ENCODE measurements at regions not wholly inside any gene's neighbourhood (a gene's known extent, or its start where the extent isn't known, plus 50 kb on each side); places are given as distances from the start of the nearest gene placed in this dataset.
A peak's percentile ranks its signal among the peaks of the same experiment; 100 is the strongest.

DNA sequence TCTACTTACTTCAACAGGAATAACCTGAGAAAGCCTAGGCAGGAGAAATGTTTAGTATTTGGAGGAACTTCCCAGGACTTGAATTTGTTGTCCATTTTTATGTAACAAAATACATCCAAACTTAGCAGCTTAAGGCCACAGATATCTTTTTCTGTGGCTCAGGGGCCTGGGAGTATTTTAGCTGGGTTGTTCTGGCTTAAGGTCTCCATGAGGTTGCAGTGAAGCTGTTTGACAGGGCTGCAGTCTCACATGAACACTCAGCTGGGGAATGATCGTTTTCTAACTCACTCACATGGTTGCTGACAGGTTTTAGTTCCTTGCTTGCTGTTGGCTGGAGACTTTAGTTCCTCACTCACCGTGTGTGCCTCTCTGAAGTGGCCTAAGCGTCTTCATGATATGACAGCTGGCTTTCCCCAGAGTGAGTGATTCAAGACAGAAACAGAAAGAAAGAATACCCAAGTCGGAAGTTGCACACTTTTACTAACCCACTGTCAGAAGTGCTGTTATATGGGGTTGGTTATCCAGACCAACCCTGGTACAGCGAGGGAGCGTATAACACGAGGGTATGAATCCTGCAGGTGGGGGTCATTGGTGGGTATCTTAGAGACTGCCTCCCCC, 229.7 kb upstream of the TBL1XR1 start:
- H3K36me3 ChIP-seq (ENCODE audit: insufficient read depth, low read length), result no peaks in the 10 kb centered on the region
- ChIA-PET CTCF (interaction anchor here (1.0 to 1.2 kb wide), 2 partner anchors 67 to 112 kb away, joined by 4 read pairs; no protein-coding TSS in a partner anchor), POLR2A (interaction anchor here (0.6 kb wide), 1 partner anchor 149 kb away, joined by 6 read pairs; no protein-coding TSS in a partner anchor)
- peak in 3 of 5 donors; percentile 7 to 52 (median 46) for DNase-seq
- Mint-ChIP-seq H3K27me3 (no peaks in the 10 kb centered on the region), H3K4me3 (peak overlapping the region; percentile 10 to 85 (median 72)), H3K27ac (peak overlapping the region; percentile 73 to 98 (median 91)), H3K9me3 (no peaks in the 10 kb centered on the region), H3K4me1 (peaks cover 25 to 47% (median 40%) of the 10 kb centered on the region in 3 donors), H3K36me3 (peaks cover 0 to under 1% (median 0%) of the 10 kb centered on the region in 3 donors)
- peak overlapping the region; percentile 49 for H3K4me3 ChIP-seq (ENCODE audit: low read length)
- H3K4me1 ChIP-seq (ENCODE audit: insufficient read depth, low read length), result peaks cover 22% of the 10 kb centered on the region
- H3K9me3 ChIP-seq (ENCODE audit: low read length), result no peaks in the 10 kb centered on the region
- H3K27ac ChIP-seq (ENCODE audit: low read depth, low read length), result peak overlapping the region; percentile 48
- H3K27me3 ChIP-seq (ENCODE audit: insufficient read depth, low read length, poor library complexity, severe bottlenecking), result no peaks in the 10 kb centered on the region

DNA sequence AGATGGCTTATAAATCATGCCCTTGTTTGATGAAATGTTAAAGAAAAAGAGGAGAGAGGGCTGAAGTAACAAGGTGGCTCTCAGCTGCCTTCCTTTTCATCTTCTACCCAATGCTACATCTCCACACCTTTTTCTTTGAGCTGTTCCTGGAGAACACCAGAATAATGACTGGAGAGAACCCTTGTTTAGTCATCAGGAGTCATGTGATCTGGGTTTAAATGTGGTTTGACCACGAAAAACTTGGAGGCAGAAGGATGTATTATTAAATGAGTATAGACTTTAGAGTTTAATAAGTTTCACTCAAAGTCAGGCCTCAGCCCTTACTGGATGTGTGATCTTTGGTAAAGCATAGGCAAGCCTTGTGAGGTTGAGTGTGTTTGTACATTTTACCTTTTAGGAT, 230.3 kb upstream of the TBL1XR1 start:
- Mint-ChIP-seq H3K27me3 (no peaks in the 10 kb centered on the region), H3K4me1 (peaks cover 23 to 45% (median 38%) of the 10 kb centered on the region in 3 donors)

GRCh38 chr3:177429079-177429478, 231.8 kb upstream of the TBL1XR1 start:
- POLR2A ChIA-PET, result interaction anchor here (0.6 kb wide), 1 partner anchor 127 kb away, joined by 3 read pairs; no protein-coding TSS in a partner anchor

More for the DNA sequence above, 230.3 kb upstream of the TBL1XR1 start:
- peak in 1 of 5 donors; percentile 5 for DNase-seq
- no peaks in the 10 kb centered on the region for H3K36me3 ChIP-seq (ENCODE audit: insufficient read depth, low read length)
- no peaks in the 10 kb centered on the region for H3K27me3 ChIP-seq (ENCODE audit: insufficient read depth, low read length, poor library complexity, severe bottlenecking)
- H3K4me3 Mint-ChIP-seq, result peak overlapping the region; percentile 10 to 85 (median 72)
- CTCF ChIA-PET, result interaction anchor here (1.0 to 1.2 kb wide), 2 partner anchors 68 to 111 kb away, joined by 4 read pairs; no protein-coding TSS in a partner anchor
- peak overlapping the region; percentile 49 for H3K4me3 ChIP-seq (ENCODE audit: low read length)
- peak overlapping the region; percentile 73 to 98 (median 91) for H3K27ac Mint-ChIP-seq
- H3K36me3 Mint-ChIP-seq, result no peaks in the 10 kb centered on the region
- H3K27ac ChIP-seq (ENCODE audit: low read depth, low read length), result peak overlapping the region; percentile 48
- H3K9me3 Mint-ChIP-seq, result no peaks in the 10 kb centered on the region
- no peaks in the 10 kb centered on the region for H3K9me3 ChIP-seq (ENCODE audit: low read length)
- POLR2A ChIA-PET, result interaction anchor here (0.6 kb wide), 1 partner anchor 148 kb away, joined by 6 read pairs; no protein-coding TSS in a partner anchor
- peaks cover 22% of the 10 kb centered on the region for H3K4me1 ChIP-seq (ENCODE audit: insufficient read depth, low read length)

GRCh38 chr3:177429771-177430170, 232.5 kb upstream of the TBL1XR1 start:
- peaks cover 22% of the 10 kb centered on the region for H3K4me1 ChIP-seq (ENCODE audit: insufficient read depth, low read length)
- POLR2A ChIA-PET, result no interaction called here
- no peaks in the 10 kb centered on the region for H3K9me3 Mint-ChIP-seq
- CTCF ChIA-PET, result no interaction called here
- no peaks in the 10 kb centered on the region for H3K36me3 ChIP-seq (ENCODE audit: insufficient read depth, low read length)
- H3K27ac Mint-ChIP-seq, result no peak overlapping the region
- H3K27ac ChIP-seq (ENCODE audit: low read depth, low read length), result no peak overlapping the region
- H3K9me3 ChIP-seq (ENCODE audit: low read length), result no peaks in the 10 kb centered on the region
- H3K4me1 Mint-ChIP-seq, result peaks cover 23 to 32% (median 30%) of the 10 kb centered on the region in 3 donors
- no peaks in the 10 kb centered on the region for H3K36me3 Mint-ChIP-seq
- no peaks in the 10 kb centered on the region for H3K27me3 Mint-ChIP-seq
- DNase-seq, result no peak
- no peak overlapping the region for H3K4me3 Mint-ChIP-seq
- H3K4me3 ChIP-seq (ENCODE audit: low read length), result no peak overlapping the region
- H3K27me3 ChIP-seq (ENCODE audit: insufficient read depth, low read length, poor library complexity, severe bottlenecking), result no peaks in the 10 kb centered on the region

More at GRCh38 chr3:177429079-177429478, 231.8 kb upstream of the TBL1XR1 start:
- H3K27me3 ChIP-seq (ENCODE audit: insufficient read depth, low read length, poor library complexity, severe bottlenecking), result no peaks in the 10 kb centered on the region
- H3K27ac ChIP-seq (ENCODE audit: low read depth, low read length), result no peak overlapping the region
- H3K27ac Mint-ChIP-seq, result peak overlapping the region in 3 of 8 donors; percentile 1 to 38 (median 28)
- no peak for DNase-seq
- H3K9me3 Mint-ChIP-seq, result no peaks in the 10 kb centered on the region
- H3K9me3 ChIP-seq (ENCODE audit: low read length), result no peaks in the 10 kb centered on the region
- H3K4me1 Mint-ChIP-seq, result peaks cover 23 to 39% (median 37%) of the 10 kb centered on the region in 3 donors
- no peak overlapping the region for H3K4me3 Mint-ChIP-seq
- CTCF ChIA-PET, result no interaction called here
- H3K36me3 ChIP-seq (ENCODE audit: insufficient read depth, low read length), result no peaks in the 10 kb centered on the region
- H3K4me3 ChIP-seq (ENCODE audit: low read length), result no peak overlapping the region
- H3K4me1 ChIP-seq (ENCODE audit: insufficient read depth, low read length), result peaks cover 22% of the 10 kb centered on the region
- H3K36me3 Mint-ChIP-seq, result no peaks in the 10 kb centered on the region
- no peaks in the 10 kb centered on the region for H3K27me3 Mint-ChIP-seq

DNA sequence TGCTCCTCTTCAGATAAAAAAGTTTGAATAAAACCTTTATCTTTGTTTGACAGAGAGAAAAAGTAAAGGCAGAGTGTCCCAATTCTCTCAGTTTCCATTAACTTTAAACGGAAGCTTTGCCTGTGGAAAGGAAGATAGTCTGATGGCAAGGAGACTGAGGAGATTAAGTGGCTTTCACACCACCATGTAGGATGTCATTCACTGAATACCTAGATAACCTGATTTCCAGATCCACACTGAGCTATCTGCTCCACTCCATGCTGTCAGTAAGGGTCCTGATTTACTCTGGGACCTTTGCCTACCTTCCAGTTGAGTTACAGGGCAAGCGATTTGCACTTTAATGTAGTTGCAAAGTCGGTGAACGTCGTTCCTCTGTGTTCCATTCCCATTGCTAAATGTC, 233.4 kb upstream of the TBL1XR1 start:
- no peaks in the 10 kb centered on the region for H3K9me3 ChIP-seq (ENCODE audit: low read length)
- no peak overlapping the region for H3K4me3 Mint-ChIP-seq
- peaks cover 23 to 29% (median 28%) of the 10 kb centered on the region in 3 donors for H3K4me1 Mint-ChIP-seq
- no peaks in the 10 kb centered on the region for H3K27me3 ChIP-seq (ENCODE audit: insufficient read depth, low read length, poor library complexity, severe bottlenecking)
- H3K27ac ChIP-seq (ENCODE audit: low read depth, low read length), result no peak overlapping the region
- no peaks in the 10 kb centered on the region for H3K27me3 Mint-ChIP-seq
- peak overlapping the region in 1 of 8 donors; percentile 55 for H3K27ac Mint-ChIP-seq
- no peaks in the 10 kb centered on the region for H3K36me3 Mint-ChIP-seq
- CTCF ChIA-PET, result no interaction called here
- H3K9me3 Mint-ChIP-seq, result no peaks in the 10 kb centered on the region
- no peak for DNase-seq
- no peaks in the 10 kb centered on the region for H3K36me3 ChIP-seq (ENCODE audit: insufficient read depth, low read length)
- no peak overlapping the region for H3K4me3 ChIP-seq (ENCODE audit: low read length)
- POLR2A ChIA-PET, result no interaction called here
- H3K4me1 ChIP-seq (ENCODE audit: insufficient read depth, low read length), result peaks cover 22% of the 10 kb centered on the region

DNA sequence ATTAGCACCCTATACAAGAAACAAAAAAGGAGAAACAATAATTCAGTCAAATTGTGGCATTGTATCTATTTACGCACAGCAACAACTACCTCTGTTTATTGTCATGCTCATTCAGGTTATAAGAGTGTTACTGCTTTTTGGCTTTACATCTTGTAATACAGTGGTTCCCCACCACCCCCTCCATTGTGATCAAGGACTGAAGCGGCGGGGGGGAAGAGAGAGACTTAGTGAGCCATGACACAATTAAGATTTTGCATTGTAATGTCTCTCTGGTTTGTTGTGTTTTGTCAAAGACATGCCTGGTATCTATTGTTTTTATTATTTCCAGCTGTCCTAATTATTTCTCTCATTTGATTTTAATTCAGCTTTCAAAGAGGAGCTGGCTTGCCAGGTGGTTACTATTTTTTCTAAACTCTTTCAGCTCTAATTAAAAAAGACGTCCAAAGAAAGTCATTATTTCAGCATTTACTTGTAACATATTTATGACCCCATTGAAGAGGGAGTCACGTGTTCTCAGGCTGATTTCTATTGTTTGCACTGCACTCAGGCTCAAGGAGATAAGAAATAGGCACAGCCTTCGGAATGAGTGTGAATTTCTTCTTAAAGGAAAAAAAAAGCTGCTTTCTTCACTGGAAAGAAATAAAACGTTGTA, 234.4 kb upstream of the TBL1XR1 start:
- POLR2A ChIA-PET, result interaction anchor here (0.6 kb wide), 1 partner anchor 279 kb away, joined by 4 read pairs; no protein-coding TSS in a partner anchor
- CTCF ChIA-PET, result no interaction called here

GRCh38 chr3:177435301-177435700, 238.0 kb upstream of the TBL1XR1 start:
- no peaks in the 10 kb centered on the region for H3K36me3 Mint-ChIP-seq
- Histone ChIP-seq H3K27ac (ENCODE audit: low read depth, low read length) (no peak overlapping the region), H3K4me1 (ENCODE audit: insufficient read depth, low read length) (no peaks in the 10 kb centered on the region), H3K9me3 (ENCODE audit: low read length) (no peaks in the 10 kb centered on the region), H3K4me3 (ENCODE audit: low read length) (no peak overlapping the region), H3K36me3 (ENCODE audit: insufficient read depth, low read length) (no peaks in the 10 kb centered on the region), H3K27me3 (ENCODE audit: insufficient read depth, low read length, poor library complexity, severe bottlenecking) (no peaks in the 10 kb centered on the region)
- H3K4me1 Mint-ChIP-seq, result no peaks in the 10 kb centered on the region
- no peak for DNase-seq
- H3K27me3 Mint-ChIP-seq, result no peaks in the 10 kb centered on the region
- no peaks in the 10 kb centered on the region for H3K9me3 Mint-ChIP-seq
- no peak overlapping the region for H3K27ac Mint-ChIP-seq
- no peak overlapping the region for H3K4me3 Mint-ChIP-seq
- POLR2A ChIA-PET, result no interaction called here
- CTCF ChIA-PET, result no interaction called here

More for the DNA sequence above, 234.4 kb upstream of the TBL1XR1 start:
- Mint-ChIP-seq H3K4me3 (no peak overlapping the region), H3K27me3 (no peaks in the 10 kb centered on the region), H3K4me1 (peaks cover 18 to 22% (median 21%) of the 10 kb centered on the region in 3 donors), H3K27ac (no peak overlapping the region), H3K9me3 (no peaks in the 10 kb centered on the region), H3K36me3 (no peaks in the 10 kb centered on the region)
- Histone ChIP-seq H3K4me3 (ENCODE audit: low read length) (no peak overlapping the region), H3K9me3 (ENCODE audit: low read length) (no peaks in the 10 kb centered on the region), H3K36me3 (ENCODE audit: insufficient read depth, low read length) (no peaks in the 10 kb centered on the region), H3K27me3 (ENCODE audit: insufficient read depth, low read length, poor library complexity, severe bottlenecking) (no peaks in the 10 kb centered on the region), H3K27ac (ENCODE audit: low read depth, low read length) (no peak overlapping the region), H3K4me1 (ENCODE audit: insufficient read depth, low read length) (peaks cover 15% of the 10 kb centered on the region)
- DNase-seq, result no peak

Data from CD8-positive, alpha-beta memory T cell (primary cell).